GM23248 (cell line): ENCODE measurements at regions not wholly inside any gene's neighbourhood (a gene's known extent, or its start where the extent isn't known, plus 50 kb on each side); places are given as distances from the start of the nearest gene placed in this dataset.

Experiments
- EZH2 ChIP-seq: fragments of 200-600 bp; sonication (generic); IDR thresholded peaks from 2 replicates; pipeline ENCODE4 v1.6.1; 2018; ENCODE audit warnings: antibody characterized with exemption, mild to moderate bottlenecking; ENCODE audit not compliant: insufficient read depth, poor library complexity, severe bottlenecking
- EZH2phosphoT487 ChIP-seq: fragments of 200-600 bp; sonication (generic); IDR thresholded peaks from 2 replicates; pipeline ENCODE4 v1.6.1; 2018; ENCODE audit warnings: antibody characterized with exemption, moderate library complexity, mild to moderate bottlenecking, low read depth; ENCODE audit not compliant: insufficient read depth

DNA sequence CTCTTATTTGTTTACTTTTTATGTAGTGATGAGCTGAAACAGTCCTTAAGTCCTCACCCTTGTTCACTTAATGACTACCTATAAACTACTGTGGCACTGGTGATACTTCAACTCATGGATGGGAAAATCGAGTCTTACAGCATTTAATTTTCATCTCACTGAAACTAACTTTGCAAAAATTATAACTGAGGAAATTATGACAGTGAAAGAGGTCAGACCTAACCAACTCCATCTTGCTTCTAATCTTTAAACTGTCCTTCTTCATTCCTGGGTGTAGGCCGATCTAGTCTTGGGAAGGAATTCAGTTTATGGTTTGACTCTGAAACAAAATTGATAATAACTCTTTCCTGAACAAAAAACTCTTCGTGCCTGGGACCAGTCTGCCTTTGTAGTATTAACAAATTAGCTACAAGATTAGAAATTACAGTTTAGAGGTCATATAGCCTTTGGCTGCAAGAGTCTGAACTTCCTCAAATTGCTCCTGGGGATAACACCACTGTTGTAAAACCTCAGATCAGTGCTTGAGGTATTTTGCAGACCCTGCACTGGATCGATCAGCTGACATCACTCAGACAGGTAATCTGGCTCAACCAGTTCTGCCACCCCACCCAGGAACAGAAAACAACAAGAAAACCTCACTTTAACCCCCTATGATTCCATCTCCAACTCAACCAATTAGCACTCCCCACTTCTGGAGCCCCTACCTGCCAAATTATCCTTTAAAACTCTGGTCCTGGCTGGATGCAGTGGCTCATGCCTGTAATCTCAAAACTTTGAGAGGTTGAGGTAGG, 995.7 kb upstream of the PRKX start:
- TF ChIP-seq EZH2phosphoT487 (no peak), EZH2 (no peak)
